Activated CD8-positive, alpha-beta T cell treated with anti-CD3 and anti-CD28 coated beads, Interleukin-2, amount 10 ng/mL, durations not matched to agents 7 days and 5 days (primary cell): ENCODE measurements at regions not wholly inside any gene's neighbourhood (a gene's known extent, or its start where the extent isn't known, plus 50 kb on each side); places are given as distances from the start of the nearest gene placed in this dataset.

Source experiments
- ATAC-seq: fragments of 150-1000 bp; cut with Tn5 transposase; one replicate; pipeline ENCODE4 v1.10.0; 2021; ENCODE audit warnings: moderate library complexity
- CTCF ChIA-PET: fragments of 350-600 bp; sonication (Branson Sonifier 250); formaldehyde crosslinking; loops from one replicate; lab custom pipeline; 2021; ENCODE audit warnings: antibody characterized with exemption; lab: Charles Lee
- POLR2A ChIA-PET: fragments of 350-600 bp; sonication (Branson Sonifier 250); formaldehyde crosslinking; loops from one replicate; lab custom pipeline; 2021; ENCODE audit warnings: antibody characterized with exemption; lab: Charles Lee
- DNase-seq: peaks from one replicate; pipeline ENCODE4 v3.0.0-alpha.2; 2020
- H3K27ac Mint-ChIP-seq: one replicate; pipeline ENCODE4 v1.8.0; 2021; ENCODE audit warnings: mild to moderate bottlenecking, mixed read lengths
- H3K27me3 Mint-ChIP-seq: one replicate; pipeline ENCODE4 v1.8.0; 2021; ENCODE audit warnings: low read depth, mixed read lengths
- H3K36me3 Mint-ChIP-seq: one replicate; pipeline ENCODE4 v1.8.0; 2021; ENCODE audit warnings: low read depth, mixed read lengths
- H3K4me1 Mint-ChIP-seq: one replicate; pipeline ENCODE4 v1.8.0; 2021; ENCODE audit warnings: low read depth, mixed read lengths
- H3K4me3 Mint-ChIP-seq: one replicate; pipeline ENCODE4 v1.8.0; 2021; ENCODE audit warnings: mild to moderate bottlenecking, mixed read lengths
- H3K9me3 Mint-ChIP-seq: one replicate; pipeline ENCODE4 v1.8.0; 2022; ENCODE audit warnings: mixed read lengths; ENCODE audit not compliant: insufficient read depth

- ChIA-PET POLR2A (no interaction called here), CTCF (no interaction called here)
- Mint-ChIP-seq H3K9me3 (no peaks in the 10 kb centered on the region), H3K4me1 (no peaks in the 10 kb centered on the region), H3K36me3 (no peaks in the 10 kb centered on the region), H3K4me3 (no peak overlapping the region), H3K27ac (no peak overlapping the region), H3K27me3 (no peaks in the 10 kb centered on the region)
- no peak for DNase-seq
- no peak for ATAC-seq
Measured at GRCh38 chr5:51566953-51567352, 183.7 kb downstream of the ISL1 start.

- Mint-ChIP-seq H3K4me1 (no peaks in the 10 kb centered on the region), H3K27ac (no peak overlapping the region)
- POLR2A ChIA-PET, result no interaction called here
Measured at GRCh38 chr5:51567636-51568035, 184.4 kb downstream of the ISL1 start.

GRCh38 chr5:51573835-51574234 is 190.6 kb downstream of the ISL1 start:
- Mint-ChIP-seq H3K27me3 (no peaks in the 10 kb centered on the region), H3K4me1 (no peaks in the 10 kb centered on the region), H3K36me3 (no peaks in the 10 kb centered on the region), H3K4me3 (no peak overlapping the region), H3K27ac (no peak overlapping the region), H3K9me3 (no peaks in the 10 kb centered on the region)
- CTCF ChIA-PET, result no interaction called here
- ATAC-seq (no peak), DNase-seq (no peak)
- POLR2A ChIA-PET, result no interaction called here

More at GRCh38 chr5:51567636-51568035, 184.4 kb downstream of the ISL1 start:
- ATAC-seq (no peak), DNase-seq (no peak)
- Mint-ChIP-seq H3K27me3 (no peaks in the 10 kb centered on the region), H3K9me3 (no peaks in the 10 kb centered on the region), H3K4me3 (no peak overlapping the region), H3K36me3 (no peaks in the 10 kb centered on the region)
- CTCF ChIA-PET, result no interaction called here

GRCh38 chr5:51582871-51583394 is 199.7 kb downstream of the ISL1 start:
- Mint-ChIP-seq H3K36me3 (no peaks in the 10 kb centered on the region), H3K9me3 (no peaks in the 10 kb centered on the region), H3K27ac (no peak overlapping the region), H3K27me3 (no peaks in the 10 kb centered on the region), H3K4me3 (no peak overlapping the region), H3K4me1 (no peaks in the 10 kb centered on the region)
- DNase-seq (no peak), ATAC-seq (no peak)
- CTCF ChIA-PET, result no interaction called here
- POLR2A ChIA-PET, result no interaction called here

- ChIA-PET CTCF (no interaction called here), POLR2A (no interaction called here)
- no peak for DNase-seq
- ATAC-seq, result no peak
- Mint-ChIP-seq H3K9me3 (no peaks in the 10 kb centered on the region), H3K27me3 (no peaks in the 10 kb centered on the region), H3K4me3 (no peak overlapping the region), H3K36me3 (no peaks in the 10 kb centered on the region), H3K4me1 (no peaks in the 10 kb centered on the region), H3K27ac (no peak overlapping the region)
Measured at GRCh38 chr5:51598026-51598425, 214.8 kb downstream of the ISL1 start.

GRCh38 chr5:51599587-51599986 is 216.3 kb downstream of the ISL1 start:
- H3K9me3 Mint-ChIP-seq, result no peaks in the 10 kb centered on the region
- no peaks in the 10 kb centered on the region for H3K36me3 Mint-ChIP-seq
- ChIA-PET CTCF (no interaction called here), POLR2A (no interaction called here)
- H3K27ac Mint-ChIP-seq, result no peak overlapping the region
- DNase-seq (no peak), ATAC-seq (no peak)
- no peak overlapping the region for H3K4me3 Mint-ChIP-seq
- H3K27me3 Mint-ChIP-seq, result no peaks in the 10 kb centered on the region
- no peaks in the 10 kb centered on the region for H3K4me1 Mint-ChIP-seq

- Mint-ChIP-seq H3K4me1 (no peaks in the 10 kb centered on the region), H3K27me3 (no peaks in the 10 kb centered on the region), H3K27ac (no peak overlapping the region), H3K36me3 (no peaks in the 10 kb centered on the region), H3K9me3 (no peaks in the 10 kb centered on the region), H3K4me3 (no peak overlapping the region)
- ChIA-PET POLR2A (no interaction called here), CTCF (no interaction called here)
- ATAC-seq (no peak), DNase-seq (no peak)
Measured at GRCh38 chr5:51604324-51604723, 221.1 kb downstream of the ISL1 start.

GRCh38 chr5:51606921-51607320 is 223.7 kb downstream of the ISL1 start:
- Mint-ChIP-seq H3K9me3 (no peaks in the 10 kb centered on the region), H3K4me1 (no peaks in the 10 kb centered on the region), H3K27me3 (no peaks in the 10 kb centered on the region), H3K4me3 (no peak overlapping the region), H3K27ac (no peak overlapping the region), H3K36me3 (no peaks in the 10 kb centered on the region)
- ATAC-seq, result no peak
- ChIA-PET CTCF (no interaction called here), POLR2A (no interaction called here)
- no peak for DNase-seq

GRCh38 chr5:51618234-51618633 is 235.0 kb downstream of the ISL1 start:
- ChIA-PET POLR2A (no interaction called here), CTCF (no interaction called here)
- no peak for DNase-seq
- H3K27ac Mint-ChIP-seq, result no peak overlapping the region
- H3K27me3 Mint-ChIP-seq, result no peaks in the 10 kb centered on the region
- no peak for ATAC-seq
- no peaks in the 10 kb centered on the region for H3K9me3 Mint-ChIP-seq
- H3K4me1 Mint-ChIP-seq, result no peaks in the 10 kb centered on the region
- no peak overlapping the region for H3K4me3 Mint-ChIP-seq
- no peaks in the 10 kb centered on the region for H3K36me3 Mint-ChIP-seq

- Mint-ChIP-seq H3K9me3 (peaks cover 4% of the 10 kb centered on the region), H3K27ac (no peak overlapping the region), H3K4me1 (no peaks in the 10 kb centered on the region), H3K27me3 (no peaks in the 10 kb centered on the region), H3K36me3 (no peaks in the 10 kb centered on the region), H3K4me3 (no peak overlapping the region)
- ChIA-PET CTCF (no interaction called here), POLR2A (no interaction called here)
- DNase-seq (no peak), ATAC-seq (no peak)
Measured at GRCh38 chr5:51621156-51621555, 237.9 kb downstream of the ISL1 start.

GRCh38 chr5:51622161-51622790 is 239.0 kb downstream of the ISL1 start:
- no peaks in the 10 kb centered on the region for H3K36me3 Mint-ChIP-seq
- no peak overlapping the region for H3K27ac Mint-ChIP-seq
- CTCF ChIA-PET, result no interaction called here
- H3K27me3 Mint-ChIP-seq, result no peaks in the 10 kb centered on the region
- DNase-seq (no peak), ATAC-seq (no peak)
- H3K4me3 Mint-ChIP-seq, result no peak overlapping the region
- H3K4me1 Mint-ChIP-seq, result no peaks in the 10 kb centered on the region
- POLR2A ChIA-PET, result no interaction called here
- H3K9me3 Mint-ChIP-seq, result peaks cover 4% of the 10 kb centered on the region

- no peaks in the 10 kb centered on the region for H3K36me3 Mint-ChIP-seq
- no peaks in the 10 kb centered on the region for H3K27me3 Mint-ChIP-seq
- H3K4me3 Mint-ChIP-seq, result no peak overlapping the region
- ChIA-PET POLR2A (no interaction called here), CTCF (no interaction called here)
- H3K9me3 Mint-ChIP-seq, result peaks cover 8% of the 10 kb centered on the region
- ATAC-seq (no peak), DNase-seq (no peak)
- no peaks in the 10 kb centered on the region for H3K4me1 Mint-ChIP-seq
- no peak overlapping the region for H3K27ac Mint-ChIP-seq
Measured at GRCh38 chr5:51625224-51625968, 242.1 kb downstream of the ISL1 start.
